Gastrocnemius medialis (tissue), 4 donors: ENCODE measurements at regions not wholly inside any gene's neighbourhood (a gene's known extent, or its start where the extent isn't known, plus 50 kb on each side); places are given as distances from the start of the nearest gene placed in this dataset.

ENCODE experiments used
- ATAC-seq, 2 donors: fragments of 150-250 bp; one replicate each; pipeline ENCODE4 v1.9.1; 2016
- DNase-seq, 2 donors: peaks; one replicate each; pipeline ENCODE4 v3.0.0-alpha.2; 2019
- H3K27ac ChIP-seq, 4 donors: fragments of 200-600 bp; sonication (generic); 1 replicate in 1 of 4; 2 replicates in 3 of 4; pipeline ENCODE4 v1.5.1; 2016 to 2018; ENCODE audit warnings: mild to moderate bottlenecking in 2 of 4, moderate library complexity in 1 of 4
- H3K27me3 ChIP-seq, 3 donors: fragments of 200-600 bp; sonication (generic) in 2 of 3; 1 replicate in 1 of 3; 2 replicates in 2 of 3; pipeline versions ENCODE4 v1.5.1 to v1.6.0; 2016 to 2019; ENCODE audit warnings: mild to moderate bottlenecking in 1 of 3, moderate library complexity in 1 of 3
- H3K36me3 ChIP-seq, 2 donors: fragments of 200-600 bp; sonication (generic) in 1 of 2; one replicate each; pipeline ENCODE4 v1.5.1; 2017 to 2018
- H3K4me1 ChIP-seq, 2 donors: fragments of 200-600 bp; sonication (generic) in 1 of 2; one replicate each; pipeline ENCODE4 v1.5.1; 2016 to 2017; ENCODE audit warnings: mild to moderate bottlenecking in 2 of 2
- H3K4me3 ChIP-seq, 4 donors: fragments of 200-600 bp; sonication (generic) in 3 of 4; 1 replicate in 1 of 4; 2 replicates in 3 of 4; pipeline ENCODE4 v1.5.1; 2016 to 2019; ENCODE audit warnings: mild to moderate bottlenecking in 2 of 4
- H3K9me3 ChIP-seq, 3 donors: fragments of 200-600 bp; sonication (generic) in 2 of 3; 1 replicate in 1 of 3; 2 replicates in 2 of 3; pipeline ENCODE4 v1.5.1; 2016 to 2019
- POLR2A ChIP-seq, 2 donors: fragments of 450-650 bp; IDR thresholded peaks; one replicate each; pipeline ENCODE4 v1.6.1; 2017; ENCODE audit warnings: antibody characterized with exemption in 2 of 2, mild to moderate bottlenecking in 2 of 2, moderate library complexity in 2 of 2
- in situ Hi-C, 4 donors: fragments of 200-750 bp; cut with MboI; loops; one replicate each; pipeline versions ENCODE4 v1.15.0 to v1.8.0; 2017; ENCODE audit warnings: low sequenced_read_pairs in 4 of 4
- intact Hi-C: fragments of 100-400 bp; cut with DNase I; formaldehyde crosslinking; loops from one replicate; pipeline ENCODE4 v1.15.1; 2023; ENCODE audit warnings: low total_unique reads
- TF ChIP-seq, protein P1 (sequence below), 5 experiments: fragments of 450-650 bp in 3 of 5; fragments of 200-600 bp in 2 of 5; sonication (generic) in 2 of 5; IDR thresholded peaks in 4 of 5; conservative IDR thresholded peaks in 1 of 5; 1 replicate in 4 of 5; 2 replicates in 1 of 5; pipeline ENCODE4 v1.5.1; 2016 to 2019; ENCODE audit warnings: antibody characterized with exemption in 5 of 5, mild to moderate bottlenecking in 3 of 5, moderate library complexity in 3 of 5

- no peaks in the 10 kb centered on the region for H3K9me3 ChIP-seq
- H3K4me1 ChIP-seq: no peaks in the 10 kb centered on the region
- ATAC-seq (no peak), DNase-seq (no peak)
- H3K36me3 ChIP-seq: no peaks in the 10 kb centered on the region
- no peak overlapping the region for H3K4me3 ChIP-seq
- in situ Hi-C loops (no loop called here), intact Hi-C loops (no loop called here)
- TF ChIP-seq POLR2A (IDR thresholded peaks at IDR 0.05): no peak
- TF ChIP-seq, protein P1, sequence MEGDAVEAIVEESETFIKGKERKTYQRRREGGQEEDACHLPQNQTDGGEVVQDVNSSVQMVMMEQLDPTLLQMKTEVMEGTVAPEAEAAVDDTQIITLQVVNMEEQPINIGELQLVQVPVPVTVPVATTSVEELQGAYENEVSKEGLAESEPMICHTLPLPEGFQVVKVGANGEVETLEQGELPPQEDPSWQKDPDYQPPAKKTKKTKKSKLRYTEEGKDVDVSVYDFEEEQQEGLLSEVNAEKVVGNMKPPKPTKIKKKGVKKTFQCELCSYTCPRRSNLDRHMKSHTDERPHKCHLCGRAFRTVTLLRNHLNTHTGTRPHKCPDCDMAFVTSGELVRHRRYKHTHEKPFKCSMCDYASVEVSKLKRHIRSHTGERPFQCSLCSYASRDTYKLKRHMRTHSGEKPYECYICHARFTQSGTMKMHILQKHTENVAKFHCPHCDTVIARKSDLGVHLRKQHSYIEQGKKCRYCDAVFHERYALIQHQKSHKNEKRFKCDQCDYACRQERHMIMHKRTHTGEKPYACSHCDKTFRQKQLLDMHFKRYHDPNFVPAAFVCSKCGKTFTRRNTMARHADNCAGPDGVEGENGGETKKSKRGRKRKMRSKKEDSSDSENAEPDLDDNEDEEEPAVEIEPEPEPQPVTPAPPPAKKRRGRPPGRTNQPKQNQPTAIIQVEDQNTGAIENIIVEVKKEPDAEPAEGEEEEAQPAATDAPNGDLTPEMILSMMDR (IDR thresholded peaks at IDR 0.05 in 4 of 5, conservative IDR thresholded peaks at IDR 0.05 in 1 of 5): no peak
- H3K27me3 ChIP-seq: no peaks in the 10 kb centered on the region
- no peak overlapping the region for H3K27ac ChIP-seq
Observed at GRCh38 chr14:28407996-28408395, 358.6 kb upstream of the FOXG1 start.

DNA sequence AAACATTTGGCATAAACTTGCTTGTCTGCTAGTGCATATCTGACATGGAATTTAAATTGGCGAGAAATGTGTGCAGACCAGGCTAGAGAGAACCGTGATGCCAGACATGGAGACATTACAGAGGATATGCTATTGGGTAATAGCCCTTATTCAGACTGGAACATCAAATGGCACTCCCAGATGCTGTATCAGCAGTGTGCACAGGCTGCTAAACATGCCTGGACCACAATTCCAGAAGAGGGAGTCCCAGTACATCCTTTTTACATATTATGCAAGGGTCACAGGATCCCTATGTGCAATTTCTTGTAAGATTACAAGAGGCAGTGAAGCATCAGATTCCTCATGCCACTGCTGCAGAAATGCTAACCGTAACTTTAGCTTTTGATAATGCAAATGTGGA is 354.5 kb upstream of the FOXG1 start:
- Histone ChIP-seq H3K9me3 (no peaks in the 10 kb centered on the region), H3K27ac (no peak overlapping the region)
- in situ Hi-C loops: no loop called here

DNA sequence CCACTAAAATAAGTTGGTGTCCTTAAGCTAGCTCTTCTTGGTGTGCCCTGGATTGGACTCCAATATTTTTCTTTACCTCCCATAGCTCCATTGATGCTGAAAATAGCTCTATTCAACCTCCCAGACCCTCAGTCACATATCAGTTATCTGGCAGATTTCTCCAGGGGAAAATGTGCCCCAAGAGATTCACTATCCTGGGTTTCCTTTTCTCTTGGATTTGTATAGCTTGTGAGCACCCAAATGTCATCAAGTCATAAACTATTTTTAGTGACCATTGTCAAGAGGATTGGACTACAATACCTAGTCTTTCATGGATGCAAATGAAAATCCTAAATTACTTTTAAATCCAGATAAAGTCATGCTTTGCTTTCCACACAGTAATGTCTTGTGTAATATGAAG is 339.6 kb upstream of the FOXG1 start:
- DNase-seq (no peak), ATAC-seq (no peak)
- H3K27me3 ChIP-seq: no peaks in the 10 kb centered on the region
- no peaks in the 10 kb centered on the region for H3K4me1 ChIP-seq
- H3K36me3 ChIP-seq: no peaks in the 10 kb centered on the region
- H3K4me3 ChIP-seq: no peak overlapping the region
- intact Hi-C loops (no loop called here), in situ Hi-C loops (no loop called here)
- no peak for TF ChIP-seq POLR2A (IDR thresholded peaks at IDR 0.05)
- TF ChIP-seq, protein P1 (IDR thresholded peaks at IDR 0.05 in 4 of 5, conservative IDR thresholded peaks at IDR 0.05 in 1 of 5): no peak
- H3K9me3 ChIP-seq: no peaks in the 10 kb centered on the region
- no peak overlapping the region for H3K27ac ChIP-seq

More for the DNA sequence above, 354.5 kb upstream of the FOXG1 start:
- DNase-seq (no peak), ATAC-seq (no peak)
- no peaks in the 10 kb centered on the region for H3K27me3 ChIP-seq
- no peak for TF ChIP-seq POLR2A (IDR thresholded peaks at IDR 0.05)
- TF ChIP-seq, protein P1 (IDR thresholded peaks at IDR 0.05 in 4 of 5, conservative IDR thresholded peaks at IDR 0.05 in 1 of 5): no peak
- no peak overlapping the region for H3K4me3 ChIP-seq
- no peaks in the 10 kb centered on the region for H3K4me1 ChIP-seq
- H3K36me3 ChIP-seq: no peaks in the 10 kb centered on the region
- intact Hi-C loops: no loop called here

GRCh38 chr14:28436821-28437220 is 329.8 kb upstream of the FOXG1 start:
- no peak for TF ChIP-seq POLR2A (IDR thresholded peaks at IDR 0.05)
- TF ChIP-seq, protein P1 (IDR thresholded peaks at IDR 0.05 in 4 of 5, conservative IDR thresholded peaks at IDR 0.05 in 1 of 5): no peak
- ATAC-seq (no peak), DNase-seq (no peak)
- intact Hi-C loops (no loop called here), in situ Hi-C loops (no loop called here)
- Histone ChIP-seq H3K9me3 (no peaks in the 10 kb centered on the region), H3K4me3 (no peak overlapping the region), H3K27ac (no peak overlapping the region), H3K36me3 (no peaks in the 10 kb centered on the region), H3K27me3 (no peaks in the 10 kb centered on the region), H3K4me1 (no peaks in the 10 kb centered on the region)

- intact Hi-C loops: no loop called here
- Histone ChIP-seq H3K9me3 (no peaks in the 10 kb centered on the region), H3K36me3 (no peaks in the 10 kb centered on the region)
Observed at GRCh38 chr14:28461389-28461788, 305.2 kb upstream of the FOXG1 start.

More at GRCh38 chr14:28461389-28461788, 305.2 kb upstream of the FOXG1 start:
- no peak for DNase-seq
- Histone ChIP-seq H3K4me3 (no peak overlapping the region), H3K27me3 (no peaks in the 10 kb centered on the region), H3K27ac (no peak overlapping the region), H3K4me1 (no peaks in the 10 kb centered on the region)
- TF ChIP-seq, protein P1 (IDR thresholded peaks at IDR 0.05 in 4 of 5, conservative IDR thresholded peaks at IDR 0.05 in 1 of 5): no peak
- no peak for TF ChIP-seq POLR2A (IDR thresholded peaks at IDR 0.05)
- in situ Hi-C loops: no loop called here
- ATAC-seq: no peak
